HG03095 (cell line): ENCODE measurements at regions not wholly inside any gene's neighbourhood (a gene's known extent, or its start where the extent isn't known, plus 50 kb on each side); places are given as distances from the start of the nearest gene placed in this dataset.

ENCODE experiments used
- ATAC-seq: cut with Tn5 transposase; IDR thresholded peaks from one replicate; pipeline ENCODE4 v1.9.1; 2021; ENCODE audit warnings: moderate library complexity; ENCODE audit not compliant: unreplicated experiment

GRCh38 chr10:125222515-125223308 lies 62.3 kb upstream of the CTBP2 start:
- no peak for ATAC-seq

- no peak for ATAC-seq
Measured at GRCh38 chr10:125221716-125222115, 61.4 kb upstream of the CTBP2 start.

- ATAC-seq, result no peak
Measured at GRCh38 chr10:125219776-125220175, 59.4 kb upstream of the CTBP2 start.

- no peak for ATAC-seq
Measured at GRCh38 chr10:125218967-125219366, 58.6 kb upstream of the CTBP2 start.

GRCh38 chr10:125217990-125218675 lies 57.8 kb upstream of the CTBP2 start:
- no peak for ATAC-seq

- no peak for ATAC-seq
Measured at GRCh38 chr10:125216861-125217260, 56.5 kb upstream of the CTBP2 start.

GRCh38 chr10:125216309-125216708 lies 55.9 kb upstream of the CTBP2 start:
- ATAC-seq, result no peak

GRCh38 chr10:125214283-125214570 lies 53.9 kb upstream of the CTBP2 start:
- ATAC-seq, result no peak

- no peak for ATAC-seq
Measured at GRCh38 chr10:125213541-125214282, 53.3 kb upstream of the CTBP2 start.

GRCh38 chr10:125212150-125212809 lies 51.9 kb upstream of the CTBP2 start:
- ATAC-seq, result no peak
